ENCODE measurements at regions not wholly inside any gene's neighbourhood (a gene's known extent, or its start where the extent isn't known, plus 50 kb on each side); places are given as distances from the start of the nearest gene placed in this dataset.

DNA sequence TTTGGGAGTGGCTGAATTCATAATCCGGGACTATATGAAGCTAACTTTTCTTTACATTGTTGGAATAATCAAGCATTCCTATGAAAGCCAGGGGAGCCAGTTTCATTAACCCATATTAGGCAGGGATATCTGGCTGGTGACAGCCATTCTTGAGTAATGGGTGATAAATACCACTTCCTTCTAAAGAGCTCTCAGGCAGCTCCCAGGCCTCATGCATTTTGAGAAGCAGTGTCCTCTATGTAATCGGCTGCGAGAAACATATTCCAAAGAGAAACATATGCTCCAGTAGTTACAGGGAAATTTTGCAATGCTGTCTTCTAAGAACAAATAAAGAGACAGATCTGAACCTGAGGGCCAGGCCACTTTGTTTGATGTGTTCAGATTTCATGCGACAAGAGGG, 83.1 kb downstream of the MSX2 start:
- in situ Hi-C loops (cut with MboI; ENCODE audit: low sequenced_read_pairs) = no loop called here

DNA sequence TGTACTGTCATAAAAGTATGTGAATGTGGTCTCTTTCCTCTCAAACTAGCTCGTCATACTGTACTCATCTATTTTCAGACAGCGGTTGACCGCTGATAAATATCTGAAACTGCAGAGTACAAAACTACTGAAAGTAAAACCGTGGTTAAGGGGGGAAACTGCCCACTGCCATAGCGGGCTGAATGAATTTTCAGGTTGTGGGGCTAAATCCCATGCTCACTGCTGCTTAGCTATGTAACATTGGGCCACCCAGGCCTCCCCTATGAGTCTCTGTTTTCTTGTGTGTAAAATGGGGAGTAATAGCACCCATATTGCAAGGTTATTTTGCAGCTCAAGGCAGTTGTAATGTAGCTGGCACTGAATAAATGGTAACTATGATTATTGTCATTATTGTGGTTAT, 82.3 kb downstream of the MSX2 start:
- in situ Hi-C loops (cut with MboI; ENCODE audit: low sequenced_read_pairs) = no loop called here

DNA sequence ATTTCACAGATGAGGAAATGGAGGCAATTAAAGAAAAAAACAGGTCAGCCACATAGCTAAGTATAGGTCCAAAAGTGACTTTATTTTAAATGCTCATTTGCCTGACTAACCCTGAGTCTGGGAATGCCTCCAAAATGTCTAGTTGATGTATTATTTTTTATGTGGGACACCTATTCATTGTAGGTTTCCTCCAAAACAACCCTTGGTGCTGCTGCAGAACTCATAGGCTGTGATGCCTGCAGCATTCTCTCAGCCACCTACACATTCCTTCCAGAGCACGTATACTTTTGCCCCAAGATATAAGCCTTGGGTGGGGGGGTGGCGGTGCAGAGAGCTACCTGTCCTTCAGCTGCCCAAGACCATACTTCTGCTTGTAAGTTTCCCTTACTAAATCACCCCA, 77.4 kb downstream of the MSX2 start:
- in situ Hi-C loops (cut with MboI; ENCODE audit: low sequenced_read_pairs) = no loop called here

DNA sequence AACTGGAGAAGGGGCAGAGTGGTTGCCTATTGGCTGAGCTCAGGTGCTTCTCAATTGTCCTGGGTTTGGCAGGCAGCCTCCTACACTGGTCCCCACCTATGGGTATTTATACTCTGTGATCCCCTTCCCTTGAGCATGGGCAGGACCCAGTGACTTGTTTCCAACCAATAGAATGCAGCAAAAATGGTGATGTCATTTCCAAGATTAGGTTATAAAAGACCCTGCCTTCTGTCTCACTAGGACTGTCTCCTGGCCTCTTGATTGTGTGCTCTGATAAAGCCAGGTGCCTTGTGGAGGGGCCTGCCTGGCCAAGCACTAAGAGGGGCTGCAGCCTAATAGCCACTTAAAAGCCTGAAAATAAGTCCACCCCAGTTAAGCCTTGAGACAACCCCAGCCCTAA, 76.1 kb downstream of the MSX2 start:
- in situ Hi-C loops (cut with MboI; ENCODE audit: low sequenced_read_pairs) = no loop called here

DNA sequence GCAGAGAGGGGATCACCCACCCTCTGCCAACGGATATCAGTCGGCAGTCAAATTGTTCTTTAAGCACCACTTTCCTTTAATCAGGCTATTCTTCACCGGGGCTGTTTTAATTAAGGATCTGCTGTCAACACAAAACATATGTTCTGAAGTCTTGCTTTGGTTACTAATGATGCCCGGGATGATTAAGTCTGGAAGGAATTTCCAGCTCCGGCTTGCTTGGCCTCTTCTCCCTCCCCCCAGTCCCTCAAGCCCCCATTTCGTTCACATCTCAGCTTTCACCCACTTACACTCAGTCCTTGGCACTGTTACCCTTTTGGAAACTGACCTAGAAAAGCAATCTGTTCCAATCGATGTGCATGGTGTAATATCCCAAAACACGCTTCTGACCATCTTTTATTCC, 74.7 kb downstream of the MSX2 start:
- in situ Hi-C loops (cut with MboI; ENCODE audit: low sequenced_read_pairs) = loop anchor here (25.0 kb wide), 1 partner anchor 387 kb away; no protein-coding TSS in a partner anchor

DNA sequence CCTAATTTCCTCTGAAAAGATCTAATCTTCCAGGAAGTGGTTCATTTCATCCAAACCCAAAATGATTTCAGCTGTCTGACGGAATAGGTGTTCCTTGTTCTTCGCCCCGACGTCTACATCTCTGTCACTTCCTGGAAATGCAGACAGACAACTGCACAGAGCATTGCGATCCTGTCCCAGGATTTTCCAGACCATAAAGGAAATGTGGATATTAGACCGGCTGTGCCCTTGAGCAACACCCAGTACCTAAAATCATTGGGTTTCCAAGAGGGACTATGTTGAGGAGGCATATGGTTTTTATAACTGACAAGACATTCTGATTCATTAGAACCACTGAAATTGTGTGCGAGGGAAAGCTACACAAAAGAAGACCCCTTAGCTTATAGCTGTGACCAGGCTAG, 74.2 kb downstream of the MSX2 start:
- in situ Hi-C loops (cut with MboI; ENCODE audit: low sequenced_read_pairs) = loop anchor here (25.0 kb wide), 1 partner anchor 386 kb away; no protein-coding TSS in a partner anchor

DNA sequence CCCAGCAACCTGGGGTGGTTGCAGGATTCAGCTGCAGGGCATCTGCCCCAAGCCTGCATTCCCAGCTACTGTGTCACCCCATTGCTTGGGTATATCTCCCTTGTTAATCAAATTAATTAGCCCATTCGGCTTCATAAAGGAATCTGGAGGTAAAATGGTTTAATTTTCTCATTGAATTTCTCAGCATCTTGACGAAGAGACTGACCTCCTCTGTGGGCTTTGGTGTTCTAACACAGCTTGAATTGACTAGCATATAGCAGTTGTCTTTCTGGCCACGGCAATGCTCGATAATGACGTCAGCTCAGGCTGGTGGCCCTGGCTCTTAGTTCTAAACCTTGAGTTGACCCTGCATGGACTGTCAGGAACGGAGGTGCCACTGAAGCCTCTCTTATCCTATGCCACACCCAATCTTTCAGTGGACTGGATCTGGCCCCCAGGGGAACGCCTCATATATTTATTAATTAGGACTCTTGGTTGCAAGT, 72.4 kb downstream of the MSX2 start:
- in situ Hi-C loops (cut with MboI; ENCODE audit: low sequenced_read_pairs) = loop anchor here (25.0 kb wide), 1 partner anchor 384 kb away; no protein-coding TSS in a partner anchor

DNA sequence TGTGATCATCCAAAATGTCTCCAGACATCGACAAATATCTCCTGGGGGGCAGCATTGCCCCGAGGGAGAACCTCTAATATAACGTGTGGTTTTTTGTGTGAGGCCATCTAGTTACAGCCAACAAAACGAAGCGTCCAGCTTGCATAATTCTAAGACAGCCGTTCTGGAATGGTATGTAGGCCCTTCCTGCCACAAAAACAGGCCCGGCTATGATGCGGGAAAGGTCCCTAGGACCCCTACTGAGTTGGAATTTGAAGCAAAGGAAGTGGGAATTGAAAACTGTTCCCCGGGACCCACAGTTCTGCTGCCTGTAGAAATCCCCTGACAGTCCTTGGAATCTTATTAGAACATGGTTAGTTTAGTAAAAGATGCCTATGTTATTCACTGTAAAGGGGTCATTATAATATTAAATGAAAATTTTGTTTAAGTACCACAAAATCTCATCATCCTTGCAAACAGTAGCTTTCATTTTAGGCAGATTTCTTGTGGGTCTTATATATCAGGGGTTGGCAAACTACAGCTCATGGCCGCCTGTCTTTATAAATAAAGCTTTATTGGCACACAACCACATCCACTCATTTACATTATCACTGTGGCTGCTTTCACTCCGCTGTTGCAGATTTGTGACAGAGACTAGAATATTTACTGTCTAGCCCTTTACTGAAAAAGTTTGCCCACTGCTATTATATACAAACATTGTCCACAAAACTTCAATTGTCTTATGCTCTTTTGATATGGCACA, 70.7 kb downstream of the MSX2 start:
- in situ Hi-C loops (cut with MboI; ENCODE audit: low sequenced_read_pairs) = loop anchor here (25.0 kb wide), 1 partner anchor 383 kb away; no protein-coding TSS in a partner anchor

DNA sequence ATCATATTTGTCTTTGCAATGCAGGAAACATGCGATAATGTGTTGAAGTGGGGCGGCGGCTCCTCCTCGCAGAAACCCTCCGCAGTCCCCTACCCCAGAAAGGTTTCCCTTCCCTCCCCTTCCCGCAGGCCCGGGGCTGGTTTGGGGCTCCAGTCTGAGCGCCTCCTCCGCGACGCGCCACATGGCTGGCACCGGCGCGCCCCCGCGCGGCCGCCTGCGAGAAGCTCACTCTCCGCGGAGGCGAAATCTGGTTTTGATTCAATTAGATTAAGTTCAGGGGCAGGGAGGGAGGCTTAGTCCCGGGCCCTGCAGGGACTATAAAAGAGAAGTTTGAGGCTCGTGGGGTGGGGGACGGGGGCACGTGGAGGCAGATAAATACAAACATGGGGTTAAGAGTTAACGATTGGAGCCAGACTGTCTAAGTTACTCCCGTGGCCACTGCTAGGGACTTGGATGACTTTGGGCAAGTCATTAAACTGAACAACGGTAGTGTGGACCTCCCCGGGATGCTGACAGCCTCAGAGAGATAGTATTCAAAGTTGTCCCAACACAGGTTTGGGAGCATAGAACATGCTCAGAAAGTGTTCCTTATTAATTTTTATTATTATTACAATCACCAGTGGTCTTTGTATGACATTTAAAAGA, 69.4 kb downstream of the MSX2 start:
- in situ Hi-C loops (cut with MboI; ENCODE audit: low sequenced_read_pairs) = loop anchor here (25.0 kb wide), 1 partner anchor 382 kb away; no protein-coding TSS in a partner anchor

DNA sequence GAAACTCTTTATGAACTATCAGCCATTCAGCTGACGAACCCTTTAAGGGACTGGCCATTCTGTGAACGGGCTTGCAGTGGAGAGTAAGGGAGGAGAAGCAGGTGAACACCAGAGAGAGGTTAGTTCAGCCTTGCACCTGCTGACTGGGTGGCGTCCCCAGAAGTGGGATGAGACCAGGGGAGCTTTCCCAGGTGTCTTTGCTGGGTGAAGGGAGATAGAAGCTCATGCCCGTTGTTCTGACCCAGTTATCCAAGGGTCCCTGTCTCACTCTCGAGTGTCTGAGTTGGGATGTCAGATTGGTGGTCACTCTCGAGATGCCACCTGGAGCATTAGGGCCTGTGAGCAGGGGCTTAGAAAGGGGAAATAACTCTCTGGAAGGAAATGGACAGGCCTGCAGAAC, 68.7 kb downstream of the MSX2 start:
- in situ Hi-C loops (cut with MboI; ENCODE audit: low sequenced_read_pairs) = loop anchor here (25.0 kb wide), 1 partner anchor 381 kb away; no protein-coding TSS in a partner anchor

DNA sequence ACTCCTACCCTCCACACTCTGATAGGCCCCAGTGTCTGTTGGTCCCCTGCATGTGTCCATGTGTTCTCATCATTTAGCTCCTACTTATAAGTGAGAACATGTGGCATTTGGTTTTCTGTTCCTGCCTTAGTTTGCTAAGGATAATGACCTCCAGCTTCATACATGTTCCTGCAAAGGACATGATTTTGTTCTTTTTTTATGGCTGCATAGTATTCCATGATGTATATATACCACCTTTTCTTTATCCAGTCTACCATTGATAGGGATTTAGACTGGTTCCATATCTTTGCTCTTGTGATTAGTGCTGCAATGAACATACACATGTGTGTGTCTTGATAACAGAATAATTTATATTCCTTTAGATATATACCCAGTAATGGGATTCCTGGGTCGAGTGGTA, 67.9 kb downstream of the MSX2 start:
- in situ Hi-C loops (cut with MboI; ENCODE audit: low sequenced_read_pairs) = loop anchor here (25.0 kb wide), 1 partner anchor 380 kb away; no protein-coding TSS in a partner anchor

DNA sequence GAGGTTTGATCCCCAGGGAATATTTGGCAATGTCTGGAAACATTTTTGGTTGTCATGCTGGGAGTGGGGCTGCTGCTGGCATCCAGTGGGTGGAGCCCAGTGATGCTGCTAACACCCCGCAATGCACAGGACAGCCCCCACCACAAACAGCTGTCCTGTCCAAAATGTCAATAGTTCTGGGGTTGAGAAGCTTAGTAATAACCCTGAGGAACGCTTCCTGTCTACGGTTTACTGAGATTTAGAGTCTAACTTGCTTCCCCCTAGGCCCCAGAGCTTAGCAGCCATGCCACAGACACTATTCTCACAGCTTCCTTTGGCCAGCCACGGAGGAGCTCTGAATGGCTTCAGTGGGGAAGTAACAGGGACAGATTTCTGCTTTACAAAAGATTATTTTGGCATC, 66.5 kb downstream of the MSX2 start:
- in situ Hi-C loops (cut with MboI; ENCODE audit: low sequenced_read_pairs) = loop anchor here (25.0 kb wide), 1 partner anchor 379 kb away; no protein-coding TSS in a partner anchor

DNA sequence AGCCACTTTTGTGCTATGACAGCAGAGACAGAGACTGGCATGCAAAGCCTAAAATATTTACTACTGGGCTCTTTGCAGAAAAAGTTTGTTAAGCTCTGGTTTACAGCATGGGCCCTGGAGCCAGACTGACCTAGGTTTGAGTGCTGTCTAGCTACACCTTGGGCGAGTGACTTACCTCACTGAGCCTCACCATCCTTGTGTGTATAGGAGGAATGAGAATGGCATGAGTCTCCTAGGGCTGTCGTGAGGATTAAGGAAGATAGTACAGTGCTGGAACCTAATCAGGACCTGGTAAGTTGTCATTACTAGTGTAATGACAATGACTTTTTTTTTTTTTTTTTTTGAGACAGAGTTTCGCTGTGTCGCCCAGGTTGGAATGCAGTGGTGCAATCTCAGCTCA, 65.2 kb downstream of the MSX2 start:
- in situ Hi-C loops (cut with MboI; ENCODE audit: low sequenced_read_pairs) = loop anchor here (25.0 kb wide), 1 partner anchor 377 kb away; no protein-coding TSS in a partner anchor

DNA sequence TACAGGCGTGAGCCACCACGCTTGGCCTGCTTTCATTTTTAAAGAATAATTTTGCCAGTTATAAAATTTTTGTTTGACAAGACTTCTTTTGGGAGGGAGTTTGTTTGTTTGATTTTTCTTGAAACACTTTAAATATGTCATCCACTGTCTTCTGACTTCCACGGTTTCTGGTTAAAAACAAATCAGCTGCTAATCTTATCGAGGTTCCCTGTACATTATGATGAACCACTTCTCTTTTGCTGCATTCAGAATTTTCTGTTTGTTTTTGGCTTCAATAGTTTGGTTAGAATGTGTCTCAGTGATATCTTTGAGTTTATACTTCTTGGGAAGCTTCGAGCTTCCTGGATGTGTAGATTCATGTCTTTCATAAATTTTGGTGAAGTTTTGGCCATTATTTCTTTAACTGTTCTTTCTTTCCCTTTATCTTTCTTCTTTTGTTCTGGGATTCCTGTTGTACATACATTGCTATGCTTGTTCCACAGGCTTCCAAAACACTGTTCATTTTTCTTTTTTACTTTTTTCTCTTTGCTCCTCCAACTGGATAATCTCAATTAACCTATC, 60.8 kb downstream of the MSX2 start:
- in situ Hi-C loops (cut with MboI; ENCODE audit: low sequenced_read_pairs) = loop anchor here (25.0 kb wide), 1 partner anchor 373 kb away; no protein-coding TSS in a partner anchor
